ENCODE measurements at regions not wholly inside any gene's neighbourhood (a gene's known extent, or its start where the extent isn't known, plus 50 kb on each side); places are given as distances from the start of the nearest gene placed in this dataset.

DNA sequence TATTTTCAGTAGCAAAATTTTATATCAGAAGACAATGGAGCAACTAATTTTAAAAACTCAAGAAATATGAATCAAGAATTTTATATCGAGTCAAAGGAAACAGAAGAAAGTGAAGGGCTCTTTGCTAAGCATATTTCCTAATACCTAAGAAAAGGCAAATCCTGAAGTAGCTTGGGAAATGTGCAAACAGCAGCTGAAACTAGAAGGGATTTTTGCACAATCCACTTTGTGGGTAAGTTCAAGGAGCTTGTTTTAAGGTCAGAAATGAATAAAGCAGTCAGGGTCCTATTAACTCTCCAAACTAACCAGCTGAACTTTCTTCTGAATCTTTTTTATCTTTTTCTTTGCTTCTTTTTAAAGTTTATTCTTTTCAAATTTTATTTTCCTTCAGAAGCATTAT lies 500.9 kb upstream of the CXorf51A start (continued):
- TF ChIP-seq, protein P1, sequence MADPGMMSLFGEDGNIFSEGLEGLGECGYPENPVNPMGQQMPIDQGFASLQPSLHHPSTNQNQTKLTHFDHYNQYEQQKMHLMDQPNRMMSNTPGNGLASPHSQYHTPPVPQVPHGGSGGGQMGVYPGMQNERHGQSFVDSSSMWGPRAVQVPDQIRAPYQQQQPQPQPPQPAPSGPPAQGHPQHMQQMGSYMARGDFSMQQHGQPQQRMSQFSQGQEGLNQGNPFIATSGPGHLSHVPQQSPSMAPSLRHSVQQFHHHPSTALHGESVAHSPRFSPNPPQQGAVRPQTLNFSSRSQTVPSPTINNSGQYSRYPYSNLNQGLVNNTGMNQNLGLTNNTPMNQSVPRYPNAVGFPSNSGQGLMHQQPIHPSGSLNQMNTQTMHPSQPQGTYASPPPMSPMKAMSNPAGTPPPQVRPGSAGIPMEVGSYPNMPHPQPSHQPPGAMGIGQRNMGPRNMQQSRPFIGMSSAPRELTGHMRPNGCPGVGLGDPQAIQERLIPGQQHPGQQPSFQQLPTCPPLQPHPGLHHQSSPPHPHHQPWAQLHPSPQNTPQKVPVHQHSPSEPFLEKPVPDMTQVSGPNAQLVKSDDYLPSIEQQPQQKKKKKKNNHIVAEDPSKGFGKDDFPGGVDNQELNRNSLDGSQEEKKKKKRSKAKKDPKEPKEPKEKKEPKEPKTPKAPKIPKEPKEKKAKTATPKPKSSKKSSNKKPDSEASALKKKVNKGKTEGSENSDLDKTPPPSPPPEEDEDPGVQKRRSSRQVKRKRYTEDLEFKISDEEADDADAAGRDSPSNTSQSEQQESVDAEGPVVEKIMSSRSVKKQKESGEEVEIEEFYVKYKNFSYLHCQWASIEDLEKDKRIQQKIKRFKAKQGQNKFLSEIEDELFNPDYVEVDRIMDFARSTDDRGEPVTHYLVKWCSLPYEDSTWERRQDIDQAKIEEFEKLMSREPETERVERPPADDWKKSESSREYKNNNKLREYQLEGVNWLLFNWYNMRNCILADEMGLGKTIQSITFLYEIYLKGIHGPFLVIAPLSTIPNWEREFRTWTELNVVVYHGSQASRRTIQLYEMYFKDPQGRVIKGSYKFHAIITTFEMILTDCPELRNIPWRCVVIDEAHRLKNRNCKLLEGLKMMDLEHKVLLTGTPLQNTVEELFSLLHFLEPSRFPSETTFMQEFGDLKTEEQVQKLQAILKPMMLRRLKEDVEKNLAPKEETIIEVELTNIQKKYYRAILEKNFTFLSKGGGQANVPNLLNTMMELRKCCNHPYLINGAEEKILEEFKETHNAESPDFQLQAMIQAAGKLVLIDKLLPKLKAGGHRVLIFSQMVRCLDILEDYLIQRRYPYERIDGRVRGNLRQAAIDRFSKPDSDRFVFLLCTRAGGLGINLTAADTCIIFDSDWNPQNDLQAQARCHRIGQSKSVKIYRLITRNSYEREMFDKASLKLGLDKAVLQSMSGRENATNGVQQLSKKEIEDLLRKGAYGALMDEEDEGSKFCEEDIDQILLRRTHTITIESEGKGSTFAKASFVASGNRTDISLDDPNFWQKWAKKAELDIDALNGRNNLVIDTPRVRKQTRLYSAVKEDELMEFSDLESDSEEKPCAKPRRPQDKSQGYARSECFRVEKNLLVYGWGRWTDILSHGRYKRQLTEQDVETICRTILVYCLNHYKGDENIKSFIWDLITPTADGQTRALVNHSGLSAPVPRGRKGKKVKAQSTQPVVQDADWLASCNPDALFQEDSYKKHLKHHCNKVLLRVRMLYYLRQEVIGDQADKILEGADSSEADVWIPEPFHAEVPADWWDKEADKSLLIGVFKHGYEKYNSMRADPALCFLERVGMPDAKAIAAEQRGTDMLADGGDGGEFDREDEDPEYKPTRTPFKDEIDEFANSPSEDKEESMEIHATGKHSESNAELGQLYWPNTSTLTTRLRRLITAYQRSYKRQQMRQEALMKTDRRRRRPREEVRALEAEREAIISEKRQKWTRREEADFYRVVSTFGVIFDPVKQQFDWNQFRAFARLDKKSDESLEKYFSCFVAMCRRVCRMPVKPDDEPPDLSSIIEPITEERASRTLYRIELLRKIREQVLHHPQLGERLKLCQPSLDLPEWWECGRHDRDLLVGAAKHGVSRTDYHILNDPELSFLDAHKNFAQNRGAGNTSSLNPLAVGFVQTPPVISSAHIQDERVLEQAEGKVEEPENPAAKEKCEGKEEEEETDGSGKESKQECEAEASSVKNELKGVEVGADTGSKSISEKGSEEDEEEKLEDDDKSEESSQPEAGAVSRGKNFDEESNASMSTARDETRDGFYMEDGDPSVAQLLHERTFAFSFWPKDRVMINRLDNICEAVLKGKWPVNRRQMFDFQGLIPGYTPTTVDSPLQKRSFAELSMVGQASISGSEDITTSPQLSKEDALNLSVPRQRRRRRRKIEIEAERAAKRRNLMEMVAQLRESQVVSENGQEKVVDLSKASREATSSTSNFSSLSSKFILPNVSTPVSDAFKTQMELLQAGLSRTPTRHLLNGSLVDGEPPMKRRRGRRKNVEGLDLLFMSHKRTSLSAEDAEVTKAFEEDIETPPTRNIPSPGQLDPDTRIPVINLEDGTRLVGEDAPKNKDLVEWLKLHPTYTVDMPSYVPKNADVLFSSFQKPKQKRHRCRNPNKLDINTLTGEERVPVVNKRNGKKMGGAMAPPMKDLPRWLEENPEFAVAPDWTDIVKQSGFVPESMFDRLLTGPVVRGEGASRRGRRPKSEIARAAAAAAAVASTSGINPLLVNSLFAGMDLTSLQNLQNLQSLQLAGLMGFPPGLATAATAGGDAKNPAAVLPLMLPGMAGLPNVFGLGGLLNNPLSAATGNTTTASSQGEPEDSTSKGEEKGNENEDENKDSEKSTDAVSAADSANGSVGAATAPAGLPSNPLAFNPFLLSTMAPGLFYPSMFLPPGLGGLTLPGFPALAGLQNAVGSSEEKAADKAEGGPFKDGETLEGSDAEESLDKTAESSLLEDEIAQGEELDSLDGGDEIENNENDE (IDR thresholded peaks at IDR 0.05; ENCODE audit: insufficient replicate concordance, low read length), result no peak
- TF ChIP-seq FOSL1 (IDR thresholded peaks at IDR 0.05; ENCODE audit: insufficient read depth, low read depth, low read length) (no peak), CTBP2 (IDR thresholded peaks at IDR 0.05; ENCODE audit: borderline replicate concordance, insufficient read depth, insufficient read length, low read length) (no peak), RBBP5 (IDR thresholded peaks at IDR 0.05; ENCODE audit: borderline replicate concordance, low read depth, low read length) (no peak), NANOG (IDR thresholded peaks at IDR 0.05; ENCODE audit: insufficient read depth, low read depth, low read length, poor library complexity, severe bottlenecking) (no peak), TAF1 (IDR thresholded peaks at IDR 0.05; ENCODE audit: low read depth, low read length) (no peak), YY1 (IDR thresholded peaks at IDR 0.05; ENCODE audit: low read depth, low read length) (no peak), BCL11A (IDR thresholded peaks at IDR 0.05; ENCODE audit: low read depth in 2 of 2, low read length in 2 of 2) (no peak), GTF2F1 (IDR thresholded peaks at IDR 0.05; ENCODE audit: borderline replicate concordance, low read depth, low read length) (no peak), KDM4A (IDR thresholded peaks at IDR 0.05; ENCODE audit: low read depth, low read length, severe bottlenecking) (no peak), SIN3A (conservative IDR thresholded peaks at IDR 0.05 in 1 of 2, IDR thresholded peaks at IDR 0.05 in 1 of 2; ENCODE audit: low read depth in 1 of 2, low read length in 2 of 2) (no peak), POLR2A (IDR thresholded peaks at IDR 0.05; ENCODE audit: control extremely low read depth in 1 of 2, low read depth in 2 of 2, low read length in 2 of 2) (no peak)

Measured in H1 (cell line).